ENCODE measurements at regions not wholly inside any gene's neighbourhood (a gene's known extent, or its start where the extent isn't known, plus 50 kb on each side); places are given as distances from the start of the nearest gene placed in this dataset.

GRCh38 chr21:28294051-28294450 is 698.6 kb downstream of the LTN1 start:
- 0% methylated on average over 1 of the region's 1 CpG for WGBS (ENCODE audit: insufficient coverage, low coverage, missing lambda C conversion rate)
- ChIA-PET POLR2A (no interaction called here), CTCF (ENCODE audit: low intra/inter-chr PET ratio) (no interaction called here)
- TF ChIP-seq ZC3H4 (CRISPR knock-in tag; IDR thresholded peaks at IDR 0.05; ENCODE audit: borderline replicate concordance) (no peak), KLF1 (tag; IDR thresholded peaks at IDR 0.05) (no peak), HDAC8 (tag; IDR thresholded peaks at IDR 0.05) (no peak), SRF (CRISPR knock-in tag; IDR thresholded peaks at IDR 0.05) (no peak), FOXO4 (CRISPR knock-in tag; IDR thresholded peaks at IDR 0.05) (no peak), EHMT2 (IDR thresholded peaks at IDR 0.05) (no peak), GATAD2A (IDR thresholded peaks at IDR 0.05) (no peak), ILF3 (IDR thresholded peaks at IDR 0.05; ENCODE audit: borderline replicate concordance) (no peak)
- TF ChIP-seq, protein P1, sequence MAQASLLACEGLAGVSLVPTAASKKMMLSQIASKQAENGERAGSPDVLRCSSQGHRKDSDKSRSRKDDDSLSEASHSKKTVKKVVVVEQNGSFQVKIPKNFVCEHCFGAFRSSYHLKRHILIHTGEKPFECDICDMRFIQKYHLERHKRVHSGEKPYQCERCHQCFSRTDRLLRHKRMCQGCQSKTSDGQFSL (CRISPR knock-in tag; IDR thresholded peaks at IDR 0.05) = no peak
- TF ChIP-seq, protein P1 (tag; IDR thresholded peaks at IDR 0.05) = no peak
- TF ChIP-seq, protein P2, sequence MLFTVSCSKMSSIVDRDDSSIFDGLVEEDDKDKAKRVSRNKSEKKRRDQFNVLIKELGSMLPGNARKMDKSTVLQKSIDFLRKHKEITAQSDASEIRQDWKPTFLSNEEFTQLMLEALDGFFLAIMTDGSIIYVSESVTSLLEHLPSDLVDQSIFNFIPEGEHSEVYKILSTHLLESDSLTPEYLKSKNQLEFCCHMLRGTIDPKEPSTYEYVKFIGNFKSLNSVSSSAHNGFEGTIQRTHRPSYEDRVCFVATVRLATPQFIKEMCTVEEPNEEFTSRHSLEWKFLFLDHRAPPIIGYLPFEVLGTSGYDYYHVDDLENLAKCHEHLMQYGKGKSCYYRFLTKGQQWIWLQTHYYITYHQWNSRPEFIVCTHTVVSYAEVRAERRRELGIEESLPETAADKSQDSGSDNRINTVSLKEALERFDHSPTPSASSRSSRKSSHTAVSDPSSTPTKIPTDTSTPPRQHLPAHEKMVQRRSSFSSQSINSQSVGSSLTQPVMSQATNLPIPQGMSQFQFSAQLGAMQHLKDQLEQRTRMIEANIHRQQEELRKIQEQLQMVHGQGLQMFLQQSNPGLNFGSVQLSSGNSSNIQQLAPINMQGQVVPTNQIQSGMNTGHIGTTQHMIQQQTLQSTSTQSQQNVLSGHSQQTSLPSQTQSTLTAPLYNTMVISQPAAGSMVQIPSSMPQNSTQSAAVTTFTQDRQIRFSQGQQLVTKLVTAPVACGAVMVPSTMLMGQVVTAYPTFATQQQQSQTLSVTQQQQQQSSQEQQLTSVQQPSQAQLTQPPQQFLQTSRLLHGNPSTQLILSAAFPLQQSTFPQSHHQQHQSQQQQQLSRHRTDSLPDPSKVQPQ (CRISPR knock-in tag; IDR thresholded peaks at IDR 0.05; ENCODE audit: borderline replicate concordance) = no peak
- DNase-seq (ENCODE audit: extremely low read depth in 1 of 4, low spot score in 3 of 4) (no peak), ATAC-seq (no peak), FAIRE-seq (no peak)
- in situ Hi-C loops (cut with MboI) (no loop called here), intact Hi-C loops (cut with micrococcal nuclease) (no loop called here)
- no TSS peak for BruUV-seq (replicated peaks)
- Histone ChIP-seq H3K9me1 (ENCODE audit: control insufficient read depth, insufficient read depth, low read length) (no peaks in the 10 kb centered on the region), H3K36me3 (ENCODE audit: control insufficient read depth, insufficient read depth, low read length) (no peaks in the 10 kb centered on the region), H3K27me3 (ENCODE audit: control insufficient read depth in 2 of 2, insufficient read depth in 2 of 2, low read length in 2 of 2) (no peaks in the 10 kb centered on the region), H3K9ac (ENCODE audit: insufficient read depth in 1 of 2, low read depth in 2 of 2, low read length in 2 of 2) (no peak overlapping the region), H3K4me1 (replicated peaks in 1 of 2; ENCODE audit: control insufficient read depth in 2 of 2, insufficient read depth in 2 of 2, low read length in 2 of 2) (no peaks in the 10 kb centered on the region), H3K9me3 (replicated peaks; ENCODE audit: control insufficient read depth, insufficient read depth, low read depth, low read length) (no peaks in the 10 kb centered on the region; the same call in 1 of the 2 replicates), H4K20me1 (replicated peaks; ENCODE audit: control insufficient read depth, insufficient read depth, low read length) (no peaks in the 10 kb centered on the region), H3K4me2 (ENCODE audit: insufficient read depth, low read length) (no peak overlapping the region), H2AFZ (ENCODE audit: low read depth, low read length) (no peak overlapping the region), H3K79me2 (ENCODE audit: control insufficient read depth, insufficient read depth, low read length) (no peaks in the 10 kb centered on the region), H3K27ac (ENCODE audit: extremely low read depth, low read depth, low read length) (no peak overlapping the region), H3K4me3 (no peak overlapping the region)
